NCI-H460 (cell line): ENCODE measurements at regions not wholly inside any gene's neighbourhood (a gene's known extent, or its start where the extent isn't known, plus 50 kb on each side); places are given as distances from the start of the nearest gene placed in this dataset.
"Not testable (repeated sequence)": the region's sequence is repeated elsewhere in the genome, so short reads cannot be mapped to it uniquely, and the experiment has no call there.

ENCODE experiments used
- DNase-seq: peaks from one replicate; pipeline ENCODE4 v3.0.0-alpha.2; 2016; ENCODE audit warnings: low read depth; ENCODE audit errors: extremely low read depth

DNA sequence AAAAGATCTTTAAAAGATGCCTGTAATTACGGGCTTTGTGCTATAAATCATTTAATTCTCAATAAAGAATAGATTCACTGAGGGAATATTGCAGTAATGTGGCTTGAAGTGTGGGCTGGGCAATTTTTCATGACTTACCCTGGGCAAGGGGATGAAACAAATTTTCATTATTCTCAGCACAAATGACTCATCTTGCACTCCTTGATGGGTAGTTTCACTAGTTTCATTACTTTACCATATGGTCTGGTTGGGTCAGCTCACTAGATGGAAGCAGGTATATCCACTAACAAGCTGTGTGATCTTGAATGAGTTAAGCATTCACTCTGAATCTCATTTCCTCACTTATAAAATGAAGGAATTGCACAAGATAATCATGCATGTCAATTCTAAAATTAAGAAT lies 234.3 kb downstream of the ABCC12 start:
- DNase-seq: no peak

DNA sequence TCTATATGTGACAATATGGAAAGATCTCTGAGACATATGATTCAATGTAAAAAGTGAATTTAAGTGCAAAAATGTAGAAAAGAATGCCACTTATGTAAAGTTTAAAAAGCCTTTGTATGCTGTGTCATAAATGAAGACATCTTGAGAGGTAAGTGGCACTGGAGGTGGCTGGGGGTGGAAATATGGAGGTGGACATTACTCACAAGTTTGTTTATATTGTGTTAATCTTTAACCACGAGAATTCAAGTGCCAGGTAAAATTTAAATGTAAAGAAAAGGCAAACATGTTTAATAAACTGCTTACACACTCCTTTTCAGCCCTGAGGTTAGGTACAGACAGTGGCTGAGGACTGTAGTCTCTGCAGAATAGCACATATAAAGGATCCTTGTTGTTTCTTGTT lies 235.1 kb downstream of the ABCC12 start:
- DNase-seq: no peak

DNA sequence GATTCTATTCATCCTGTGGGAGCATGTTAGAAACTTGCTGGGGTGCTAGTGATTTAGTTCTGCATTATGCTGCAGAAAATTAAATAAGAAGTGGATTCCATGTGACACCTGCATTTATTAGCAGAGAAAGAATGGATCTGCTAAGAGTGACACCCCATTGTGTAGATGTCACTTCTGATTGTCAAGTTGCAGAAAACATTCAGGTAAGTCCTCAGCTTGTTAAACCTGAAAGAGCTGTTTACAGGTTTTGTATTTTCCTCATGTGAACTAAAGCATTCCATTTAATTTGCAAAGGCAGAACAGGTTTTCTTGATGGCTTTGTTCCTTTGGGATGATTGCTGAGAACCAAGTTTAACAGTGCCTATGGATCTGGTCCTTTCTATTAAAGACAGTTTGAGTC lies 238.7 kb downstream of the ABCC12 start:
- DNase-seq: no peak

DNA sequence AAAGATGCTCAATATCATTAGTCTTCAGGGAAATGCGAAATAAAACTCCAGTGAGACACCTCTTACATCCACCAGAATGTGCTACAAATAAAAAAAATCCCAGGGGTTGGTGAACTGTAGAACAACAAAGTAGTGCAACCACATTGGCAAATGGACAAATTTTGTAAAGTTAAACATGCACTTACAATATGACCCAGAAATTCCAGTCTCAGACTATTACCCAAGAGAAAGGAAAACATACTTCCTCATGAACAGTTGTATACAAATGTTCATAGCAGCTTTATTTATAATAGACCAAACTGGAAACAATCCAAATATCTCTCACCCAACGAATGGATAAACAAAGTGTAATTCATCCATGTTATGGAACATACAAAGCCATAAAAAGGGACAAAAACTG lies 239.5 kb downstream of the ABCC12 start:
- no peak for DNase-seq

DNA sequence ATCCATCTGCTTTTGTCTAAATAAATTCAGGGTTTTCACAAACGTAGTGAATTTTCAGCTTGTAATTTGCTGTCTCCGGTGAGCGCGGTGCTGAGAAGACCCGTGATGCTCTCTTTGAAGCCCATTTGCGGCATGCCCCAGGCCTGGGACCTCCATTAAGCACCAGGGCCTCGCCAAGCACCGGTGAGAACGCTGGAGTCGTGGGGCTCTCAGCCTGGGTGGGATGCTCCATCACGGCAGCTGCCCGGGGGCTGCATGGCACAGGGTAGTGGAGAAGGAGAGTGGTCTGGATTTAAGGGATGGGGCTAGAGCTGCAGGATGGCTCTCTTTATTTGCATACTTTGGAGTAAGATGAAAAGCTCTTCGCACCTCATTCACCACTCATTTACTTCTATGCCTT lies 248.7 kb downstream of the ABCC12 start:
- DNase-seq: no peak

DNA sequence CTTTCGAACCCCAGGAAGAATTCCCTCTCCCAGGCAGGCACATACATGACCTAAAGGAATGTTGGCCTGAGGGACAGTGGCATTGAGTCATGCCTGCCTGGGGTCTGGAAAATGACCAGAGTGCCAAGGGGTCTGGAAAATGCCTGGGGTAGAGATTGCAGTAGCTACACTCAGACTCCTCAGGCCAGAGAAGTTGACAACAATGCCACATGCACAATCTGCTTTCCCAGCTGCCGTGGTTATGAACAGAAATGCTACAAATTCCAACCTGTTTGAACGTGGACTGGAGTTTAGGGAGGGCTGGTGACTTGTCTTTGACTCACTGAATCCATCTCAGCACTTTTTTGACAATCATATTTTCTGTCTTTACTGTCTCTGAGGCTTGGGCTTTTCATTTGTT lies 250.0 kb downstream of the ABCC12 start:
- no peak for DNase-seq

DNA sequence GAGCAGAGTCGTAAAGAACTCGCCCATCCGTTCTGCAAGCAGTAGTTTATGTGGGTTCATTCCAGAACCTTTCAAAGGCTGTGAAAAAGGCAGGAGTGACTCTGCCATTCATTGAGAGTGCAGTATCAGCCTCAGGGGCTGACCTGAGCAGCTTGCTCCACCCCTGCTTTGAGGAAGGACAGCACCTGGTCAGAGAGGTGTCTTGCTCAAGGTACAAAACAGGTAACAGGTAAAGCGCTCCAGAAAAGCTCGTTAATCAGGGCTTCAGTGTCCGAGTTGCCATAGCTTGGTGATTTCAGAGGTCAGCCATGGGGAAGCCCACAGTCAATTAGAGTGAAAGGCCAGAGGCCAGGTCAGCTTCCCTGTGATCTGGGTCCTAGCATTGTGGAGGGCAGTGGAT lies 251.1 kb downstream of the ABCC12 start:
- no peak for DNase-seq

DNA sequence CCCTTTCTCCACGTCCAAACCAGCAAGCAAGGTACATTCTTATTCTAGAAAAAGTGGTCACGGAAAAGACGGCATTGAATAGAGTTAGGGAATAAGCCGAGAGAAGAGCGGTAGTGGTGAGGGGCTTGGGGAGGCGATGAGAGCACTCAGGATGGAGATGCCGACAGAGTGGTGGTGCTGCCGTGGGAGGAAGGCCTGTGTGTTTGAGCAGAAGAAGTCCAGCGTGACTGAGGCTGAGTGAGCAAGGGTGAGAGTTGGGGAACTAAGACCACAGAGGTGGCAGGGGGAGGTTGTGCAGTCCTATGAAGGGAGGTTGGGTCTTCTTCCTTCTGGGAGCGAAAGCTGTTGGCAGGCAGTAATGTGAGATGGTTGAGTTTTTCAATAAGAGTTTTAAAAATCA lies 252.3 kb downstream of the ABCC12 start:
- no peak for DNase-seq

DNA sequence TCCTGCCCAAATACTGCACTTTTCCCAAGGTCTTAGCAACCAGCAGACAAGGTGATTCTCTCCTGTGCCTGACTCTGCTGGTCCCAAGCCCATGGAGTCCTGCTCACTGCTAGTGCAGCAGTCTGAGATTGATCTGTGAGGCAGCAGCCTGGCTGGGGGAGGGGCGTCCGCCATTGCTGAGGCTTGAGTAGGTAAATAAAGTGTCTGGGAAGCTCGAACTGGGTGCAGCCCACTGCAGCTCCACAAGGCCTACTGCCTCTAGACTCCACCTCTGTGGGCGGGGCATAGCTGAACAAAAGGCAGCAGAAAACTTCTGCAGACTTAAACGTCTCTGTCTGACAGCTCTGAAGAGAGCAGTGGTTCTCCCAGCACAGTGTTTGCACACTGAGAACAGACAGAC lies 258.7 kb downstream of the ABCC12 start:
- DNase-seq: not testable (repeated sequence)

DNA sequence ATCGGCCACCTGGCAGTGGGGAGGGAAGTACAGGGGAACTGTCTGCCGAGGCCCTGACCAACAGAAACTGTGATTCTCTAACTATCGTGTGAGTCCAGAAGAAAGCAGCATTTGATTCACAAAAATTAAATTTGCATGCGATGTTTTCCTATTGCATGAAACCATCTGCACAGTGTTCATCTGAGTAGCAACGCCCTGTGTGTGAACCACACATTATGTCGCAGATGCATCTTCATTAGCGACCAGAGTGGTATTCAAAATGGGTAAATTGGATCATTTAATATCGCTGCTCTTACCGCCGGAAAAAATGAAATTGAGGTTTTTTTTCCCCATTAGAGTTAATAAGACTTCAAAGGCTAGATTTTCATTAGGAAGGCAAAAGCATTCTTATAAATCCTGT lies 260.6 kb downstream of the ABCC12 start:
- DNase-seq: no peak

DNA sequence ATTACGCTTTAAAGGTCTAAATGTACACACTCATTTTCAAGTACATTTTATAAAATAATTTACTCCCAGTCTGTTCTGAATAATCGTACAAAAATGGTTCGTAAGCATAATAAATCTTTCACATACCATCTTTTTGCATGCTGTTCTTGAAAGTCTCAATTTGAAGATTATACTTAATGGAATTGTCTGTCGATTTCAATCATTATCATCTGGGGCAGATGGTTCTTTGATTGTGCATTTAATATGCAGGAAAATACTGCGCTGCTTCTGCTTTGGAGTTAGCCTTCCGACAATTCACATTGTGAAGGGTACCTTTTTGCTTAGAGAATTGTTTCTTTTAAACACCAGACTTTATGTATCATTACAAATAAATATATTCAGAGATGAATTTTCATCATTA lies 262.8 kb downstream of the ABCC12 start:
- DNase-seq: no peak

DNA sequence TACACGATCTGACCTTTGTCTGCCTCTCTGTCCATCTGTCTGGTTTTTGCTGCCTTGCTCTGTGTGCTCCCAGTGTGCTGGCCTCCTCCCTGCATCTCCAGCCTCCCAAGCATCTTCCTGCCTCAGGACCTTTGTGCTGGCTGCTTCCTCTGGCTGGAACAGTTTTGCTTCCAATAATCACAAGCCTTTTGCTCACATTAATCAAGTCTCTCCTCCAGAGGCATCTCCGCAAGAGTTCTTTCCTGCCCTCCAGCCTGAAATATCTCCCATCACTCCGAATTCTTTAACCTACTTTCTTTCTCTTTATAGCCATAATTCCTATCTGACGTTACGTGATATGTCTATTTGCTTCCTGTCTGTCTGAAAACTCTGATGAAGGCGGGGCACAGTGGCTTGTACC lies 267.1 kb downstream of the ABCC12 start:
- no peak for DNase-seq

DNA sequence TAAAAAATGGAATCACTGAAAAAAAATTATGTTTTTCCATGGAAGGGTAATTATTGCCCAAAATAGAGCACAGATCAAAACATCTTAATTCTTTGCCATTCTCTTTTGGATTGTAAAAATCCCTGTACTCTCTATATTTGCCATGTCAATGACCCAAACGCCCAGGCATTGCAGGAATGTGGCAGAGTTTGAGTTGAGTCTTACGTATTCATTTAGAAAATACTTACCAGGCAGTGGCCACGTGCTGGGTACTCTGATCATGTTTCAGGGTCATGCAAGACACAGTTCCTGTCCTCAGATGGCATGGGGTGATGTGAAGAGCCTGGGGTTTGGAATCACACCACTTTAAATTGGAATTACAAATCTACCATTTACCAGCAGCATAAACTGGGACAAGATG lies 267.7 kb downstream of the ABCC12 start:
- no peak for DNase-seq

DNA sequence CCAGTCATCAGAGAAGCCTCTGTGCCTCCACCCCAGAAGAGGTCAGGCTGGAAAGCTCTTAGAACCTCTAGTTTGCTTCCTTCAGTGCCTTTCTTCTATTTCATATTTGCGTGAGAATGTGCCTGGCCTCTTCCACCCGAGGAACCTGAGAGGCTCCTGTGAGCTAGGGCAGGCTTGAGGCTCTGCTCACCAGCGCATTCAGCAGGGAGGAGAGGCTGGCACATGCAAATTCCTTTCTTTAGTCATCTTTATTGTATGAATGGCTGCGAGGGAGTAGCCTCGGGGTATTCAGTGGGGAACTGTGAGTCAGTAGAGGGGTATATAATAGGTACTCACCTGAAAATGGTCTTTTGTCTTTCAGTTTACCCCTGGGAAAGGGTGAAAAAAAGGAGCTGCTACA lies 268.3 kb downstream of the ABCC12 start:
- no peak for DNase-seq

DNA sequence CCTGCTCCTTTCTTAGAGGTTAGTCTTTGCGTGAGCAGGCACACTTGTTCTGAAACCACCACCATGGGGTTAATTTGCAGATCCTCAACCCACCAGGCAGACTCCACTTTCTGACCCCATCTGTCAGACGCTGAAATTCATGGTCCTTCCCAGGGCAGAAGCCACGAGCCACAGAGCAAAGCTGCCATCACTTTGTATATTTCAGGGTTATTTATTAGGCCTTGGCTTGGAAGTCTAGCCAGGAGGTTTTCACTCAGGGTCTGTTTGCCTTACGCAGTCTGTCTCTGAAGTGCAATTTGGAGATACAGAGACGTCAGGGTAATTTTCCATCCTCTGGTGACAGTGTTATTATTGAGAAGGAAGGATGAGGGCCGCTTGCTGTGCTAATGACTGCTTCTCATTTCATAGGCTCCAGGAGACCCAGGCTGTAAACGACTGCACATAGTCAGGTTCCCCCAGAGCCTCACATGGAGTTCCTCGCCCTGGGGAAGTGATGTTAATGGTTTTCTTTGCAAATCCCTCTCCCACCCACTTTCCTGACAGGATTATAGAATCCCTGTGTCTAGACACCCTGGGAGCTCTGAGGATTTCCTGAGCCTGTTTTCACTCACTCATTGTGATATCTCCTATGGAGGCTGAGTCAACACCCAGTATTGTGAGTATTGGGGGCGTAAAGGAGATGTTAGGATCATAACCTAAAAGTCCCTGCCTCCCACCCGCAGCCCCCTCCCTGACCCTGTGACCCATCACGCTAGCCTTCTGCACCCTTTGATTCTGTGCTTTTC lies 269.0 kb downstream of the ABCC12 start:
- DNase-seq: no peak

DNA sequence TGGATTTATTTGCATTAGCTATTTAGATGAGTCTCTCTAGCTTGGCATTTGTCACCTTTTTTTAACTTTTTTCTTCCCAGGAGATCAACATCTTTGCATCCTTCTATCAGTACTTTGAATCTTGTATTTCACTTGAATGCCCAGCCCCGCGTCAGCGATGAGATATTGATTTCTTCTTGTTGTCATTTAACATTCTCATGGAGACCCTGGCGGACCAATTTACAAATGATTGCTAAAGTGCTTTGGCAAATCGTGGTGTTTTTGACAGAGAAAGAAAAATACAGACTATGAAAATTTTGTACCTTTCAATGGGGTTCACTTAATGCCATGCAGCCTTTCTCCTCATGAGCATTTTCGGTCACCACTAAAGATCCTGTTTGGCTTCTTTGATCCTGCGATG lies 269.7 kb downstream of the ABCC12 start:
- DNase-seq: no peak

DNA sequence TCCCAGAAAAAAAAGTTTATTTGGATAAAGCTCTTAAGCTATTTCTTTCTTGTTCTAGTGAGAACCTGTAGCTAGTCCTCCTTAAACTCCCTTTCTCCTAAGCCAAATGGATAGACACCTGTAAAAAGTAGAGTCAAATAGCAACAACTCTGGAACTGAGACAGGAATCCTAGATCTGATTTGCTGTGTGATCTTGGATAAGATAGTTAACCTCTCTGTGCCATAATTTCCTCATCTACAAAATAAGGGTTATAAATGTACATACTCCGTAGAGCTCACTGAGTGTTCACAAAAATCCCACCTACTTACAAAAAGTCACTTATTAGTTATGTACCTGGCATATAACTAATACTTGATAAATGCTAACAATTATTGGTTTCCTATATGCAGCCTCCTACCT lies 270.3 kb downstream of the ABCC12 start:
- no peak for DNase-seq

DNA sequence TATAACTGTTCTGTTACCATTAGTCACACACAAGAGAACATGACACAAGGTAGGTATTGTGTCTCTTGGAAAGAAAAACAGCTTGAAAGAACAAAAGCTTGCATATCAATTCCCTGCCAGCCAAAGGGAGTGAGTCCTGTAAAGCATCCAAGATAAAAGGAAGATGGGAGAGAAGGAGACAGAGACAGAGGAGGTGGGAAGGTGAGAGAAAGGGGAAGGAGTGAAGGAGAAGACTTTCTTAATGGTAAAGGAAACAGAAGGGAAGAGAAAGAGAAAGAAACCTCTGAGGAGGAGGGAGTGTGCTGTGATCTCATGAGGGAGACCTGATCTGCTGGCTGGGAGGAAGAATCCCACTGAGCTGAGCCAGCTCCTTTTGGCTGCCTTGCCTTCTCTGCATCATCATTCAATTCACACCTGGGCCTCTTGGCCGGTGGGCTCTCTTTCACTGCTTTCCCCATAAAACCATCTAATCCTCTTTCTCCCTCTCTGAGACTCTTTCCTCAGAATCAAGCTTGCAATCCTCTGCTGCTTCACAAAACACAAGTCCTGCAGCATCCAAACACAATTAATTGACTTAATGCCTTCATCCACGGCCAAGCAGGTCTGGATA lies 271.6 kb downstream of the ABCC12 start:
- DNase-seq: no peak

DNA sequence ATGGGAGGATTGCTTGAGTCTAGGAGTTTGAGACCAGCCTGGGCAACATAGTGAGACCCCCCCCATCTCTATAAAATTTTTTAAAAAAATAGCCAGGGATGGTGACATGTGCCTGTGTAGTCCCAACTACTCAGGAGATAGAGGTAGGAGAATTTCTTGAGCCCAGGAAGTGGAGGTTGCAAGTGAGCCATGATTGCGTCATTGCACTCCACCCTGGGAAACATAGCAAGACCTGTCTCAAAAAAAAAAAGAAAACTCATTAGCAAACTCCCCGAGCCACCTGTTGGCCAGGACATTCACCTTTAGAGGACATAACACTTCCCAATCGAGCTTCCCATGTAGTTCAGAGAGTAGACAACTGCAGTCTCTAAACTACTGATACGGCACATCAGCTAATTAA lies 274.2 kb downstream of the ABCC12 start:
- no peak for DNase-seq

DNA sequence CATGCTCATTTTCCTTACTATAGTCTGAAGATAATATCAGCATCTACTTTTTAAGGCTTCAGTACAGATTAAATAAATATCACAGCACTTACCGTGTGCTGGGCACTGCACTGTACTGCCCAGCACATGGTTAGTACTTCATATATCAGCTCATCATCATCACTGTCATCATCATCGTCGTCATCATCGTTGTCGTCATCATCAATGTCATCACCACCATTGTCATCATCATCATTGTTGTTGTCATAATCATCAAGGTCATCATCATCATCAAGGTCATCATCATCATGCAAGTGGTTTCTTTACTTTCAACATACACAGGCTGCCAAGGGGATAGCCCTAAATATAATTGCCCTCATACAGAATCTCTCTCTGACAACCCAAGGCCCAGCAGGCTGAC lies 275.1 kb downstream of the ABCC12 start:
- DNase-seq: no peak

DNA sequence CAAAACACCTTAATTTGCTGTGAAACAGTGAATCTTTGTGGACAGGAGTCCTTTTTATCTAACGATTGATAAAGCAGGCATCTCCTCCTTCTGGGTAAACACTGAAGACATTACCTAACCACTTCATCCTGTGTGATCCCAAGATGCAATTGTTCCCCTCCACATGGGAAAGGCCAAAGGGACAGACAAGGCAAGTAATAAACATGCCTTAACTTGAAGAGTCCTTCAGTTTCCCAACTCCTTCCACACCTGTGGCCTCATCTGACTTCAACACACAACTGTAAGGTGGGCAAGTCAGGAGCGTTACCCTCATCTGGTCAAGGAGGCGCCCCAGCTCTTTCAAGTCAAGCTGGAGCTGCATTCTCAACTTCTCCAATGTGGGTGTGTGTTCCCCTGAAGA lies 278.6 kb downstream of the ABCC12 start:
- DNase-seq: no peak

DNA sequence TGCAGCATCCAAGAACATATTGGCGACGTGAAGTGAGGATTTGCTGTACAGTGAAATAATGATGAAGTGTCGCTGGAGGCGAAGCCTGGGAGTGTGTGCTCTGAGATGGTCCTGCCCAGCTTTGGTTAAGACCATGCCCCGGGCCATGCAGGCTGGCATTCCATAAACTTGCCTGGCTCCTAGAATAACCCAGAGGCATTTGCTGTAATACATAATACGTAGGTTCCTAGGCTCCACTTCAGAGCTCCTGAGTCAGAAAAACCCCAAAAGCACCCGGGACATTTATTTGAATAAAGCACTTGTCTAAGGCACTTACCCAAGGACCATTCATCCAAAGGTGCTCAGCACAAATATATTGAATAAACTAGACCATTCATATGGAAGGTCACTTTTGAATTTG lies 279.3 kb downstream of the ABCC12 start:
- DNase-seq: no peak

DNA sequence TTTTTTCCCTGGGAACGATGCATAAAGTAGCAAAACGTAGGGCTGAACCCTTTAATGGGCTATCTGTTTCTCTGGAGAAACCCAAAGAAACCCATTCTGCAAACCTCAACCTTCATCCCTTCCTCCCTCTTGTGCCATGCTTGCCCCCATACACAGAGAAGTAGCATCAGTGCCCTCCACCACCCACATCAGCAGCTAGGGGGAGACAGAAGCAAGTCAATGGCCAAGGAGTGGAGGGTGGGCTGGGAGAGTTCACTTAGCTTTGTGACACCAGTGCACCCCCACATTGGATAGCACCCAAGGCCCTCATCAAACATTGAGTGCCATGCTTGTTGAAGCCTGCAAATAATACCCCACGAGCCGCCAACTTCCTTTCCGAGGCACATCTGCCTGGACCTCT lies 282.4 kb downstream of the ABCC12 start:
- DNase-seq: no peak
